GM19240 (cell line): ENCODE measurements at regions not wholly inside any gene's neighbourhood (a gene's known extent, or its start where the extent isn't known, plus 50 kb on each side); places are given as distances from the start of the nearest gene placed in this dataset.

ENCODE experiments used
- DNase-seq: peaks from one replicate; pipeline ENCODE4 v3.0.0; 2011; ENCODE audit warnings: low spot score; ENCODE audit not compliant: insufficient read length

DNA sequence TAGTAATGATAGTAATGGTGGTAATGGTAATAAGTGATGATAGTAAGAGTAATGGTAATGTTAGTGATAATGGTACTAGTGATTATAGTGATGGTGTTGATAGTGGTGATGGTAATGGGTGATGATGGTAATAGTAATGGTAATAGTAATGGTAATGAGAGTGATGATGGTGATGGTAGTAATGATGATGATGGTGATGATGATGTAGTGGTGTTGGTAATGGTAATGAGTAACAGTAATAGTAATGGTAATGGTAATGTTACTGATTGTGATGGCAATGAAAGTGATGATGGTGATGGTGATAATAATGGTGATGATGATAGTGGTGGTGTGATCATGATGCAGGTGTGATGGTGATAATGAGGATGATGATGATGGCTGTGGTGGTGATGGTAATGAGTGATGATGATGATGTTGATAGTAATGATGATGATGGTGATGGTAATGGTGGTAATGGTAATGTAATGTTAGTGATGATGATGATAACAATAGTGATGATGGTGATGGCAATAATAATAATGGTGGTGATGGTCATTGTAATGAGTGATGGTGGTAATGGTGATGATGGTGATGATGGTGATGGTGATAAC is 235.0 kb downstream of the MATN1 start:
- no peak for DNase-seq

DNA sequence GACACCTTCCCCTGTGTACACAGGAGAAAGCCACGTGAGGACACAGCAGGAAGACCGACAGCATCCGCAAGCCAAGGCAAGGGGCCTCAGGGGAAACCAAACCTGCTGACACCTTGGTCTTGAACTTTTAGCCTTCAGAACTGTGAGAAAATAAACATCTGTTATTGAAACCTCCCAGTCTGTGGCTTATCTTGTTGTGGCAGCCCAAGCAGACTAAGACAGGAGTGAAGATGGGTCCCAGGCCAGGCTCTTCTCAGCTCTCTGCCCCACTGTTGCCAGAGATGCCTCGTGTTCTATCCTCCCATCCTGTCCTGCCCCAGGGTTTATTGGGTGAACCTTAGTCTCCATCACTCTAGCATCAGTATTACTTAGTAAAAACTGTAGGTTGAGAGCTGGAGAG is 236.3 kb downstream of the MATN1 start:
- DNase-seq = no peak

DNA sequence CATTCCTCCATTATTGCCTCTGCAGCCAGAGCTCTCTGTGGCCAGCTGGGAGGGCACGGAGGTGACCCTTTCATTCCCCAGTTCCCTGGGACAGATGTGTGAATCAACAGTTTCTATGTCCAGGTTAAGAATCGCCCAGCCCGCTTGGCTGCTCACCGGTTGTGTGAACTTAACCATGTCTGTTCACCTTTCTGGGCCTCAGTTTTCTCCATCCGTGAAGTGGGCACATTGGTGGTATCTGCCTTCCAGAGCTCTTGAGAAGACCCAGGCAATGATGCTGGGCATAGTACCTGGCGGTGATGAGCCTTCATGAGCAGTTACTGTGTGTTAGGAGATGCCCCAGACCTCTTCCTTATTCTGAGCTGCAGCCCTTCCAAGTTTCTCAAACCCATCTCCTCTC is 238.3 kb downstream of the MATN1 start:
- no peak for DNase-seq

DNA sequence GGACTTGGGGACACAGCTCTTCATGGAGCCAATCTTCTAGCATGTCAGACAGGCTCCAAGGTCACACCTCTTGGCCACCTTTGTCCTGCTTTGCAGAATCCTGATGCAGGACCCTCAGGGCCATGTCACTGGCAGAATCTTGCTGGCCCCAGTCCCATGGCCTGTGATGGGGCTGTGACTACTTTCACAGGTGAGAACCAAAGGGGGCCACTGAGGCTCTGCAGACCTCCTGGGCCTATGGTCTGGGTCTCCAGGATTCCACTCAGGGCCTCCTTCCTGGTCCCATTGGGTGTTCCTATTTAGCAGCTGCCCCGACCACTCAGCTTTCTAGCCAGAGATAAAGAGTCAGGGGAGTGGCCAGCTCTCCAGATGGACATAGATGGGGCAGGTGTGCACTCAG is 238.7 kb downstream of the MATN1 start:
- DNase-seq = no peak

DNA sequence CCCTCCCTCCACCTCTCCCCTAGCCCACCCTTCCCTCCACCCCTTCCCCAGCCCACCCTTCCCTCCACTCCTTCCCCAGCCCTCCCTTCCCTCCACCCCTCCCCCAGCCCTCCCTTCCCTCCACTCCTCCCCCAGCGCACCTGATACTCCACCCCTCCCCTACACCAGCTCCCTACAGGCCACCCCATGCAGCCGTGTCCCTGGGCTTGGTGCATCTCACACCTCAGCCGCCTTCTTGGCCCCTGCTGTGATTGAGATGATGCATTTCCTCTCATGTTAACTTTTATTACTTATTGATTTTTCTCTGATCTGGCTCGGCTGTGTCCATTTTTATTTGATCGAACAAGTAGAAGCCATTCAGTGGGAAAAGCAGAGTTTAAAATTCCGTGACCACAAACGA is 243.8 kb downstream of the MATN1 start:
- DNase-seq = no peak

DNA sequence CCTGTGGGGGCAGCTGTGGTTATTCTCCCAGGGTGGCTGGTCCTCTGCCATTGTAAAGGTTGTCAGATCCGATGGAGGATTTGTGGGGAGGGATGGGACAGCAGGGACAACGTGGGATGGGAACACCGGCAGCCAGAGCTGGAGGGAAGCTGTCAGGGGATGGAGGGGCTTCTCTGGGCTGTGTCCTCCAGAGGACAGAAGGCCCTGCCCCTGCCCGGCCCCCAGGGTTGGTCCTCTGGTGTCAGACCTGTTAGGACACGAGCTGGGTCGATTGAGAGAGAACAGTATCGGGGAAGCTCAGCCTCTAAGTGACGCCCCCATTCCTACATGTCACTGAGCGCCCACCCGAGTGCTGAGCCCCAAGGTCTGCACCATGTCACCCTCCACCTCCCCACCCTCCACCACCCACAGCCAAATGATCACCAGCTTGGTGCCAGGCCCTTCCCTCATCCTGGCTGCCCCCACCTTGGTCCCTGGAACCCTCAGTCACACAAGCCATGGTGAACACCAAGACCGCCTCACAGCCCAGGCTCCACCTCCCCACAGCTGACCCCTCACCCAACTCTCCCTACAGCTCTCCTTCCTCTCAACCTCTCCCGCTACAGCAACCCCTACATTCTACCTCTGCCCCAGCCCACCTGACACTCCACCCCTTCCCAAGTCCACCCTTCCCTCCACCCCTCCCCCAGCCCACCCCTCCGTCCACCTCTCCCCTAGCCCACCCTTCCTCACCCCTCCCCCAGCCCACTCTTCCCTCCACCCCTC is 244.4 kb downstream of the MATN1 start:
- DNase-seq = no peak

DNA sequence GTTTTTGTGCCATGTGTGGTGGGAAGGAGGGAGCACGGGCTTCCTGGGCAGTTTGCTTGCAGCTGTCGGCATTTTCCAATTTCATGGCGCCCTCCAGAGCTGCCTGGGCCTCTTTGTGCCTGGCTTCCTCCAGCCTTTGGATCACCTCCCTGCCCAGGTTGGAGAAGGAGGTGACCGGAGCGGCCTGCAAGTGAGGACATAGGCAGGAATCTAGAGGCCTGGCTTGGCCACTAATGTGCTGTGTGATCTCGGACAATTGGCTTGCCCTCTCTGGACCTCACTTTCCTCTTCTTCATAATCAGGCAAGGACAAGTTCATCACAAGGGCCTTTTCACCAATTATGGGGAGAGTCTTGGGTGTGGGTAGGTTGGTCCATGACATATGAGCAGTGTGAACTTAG is 245.1 kb downstream of the MATN1 start:
- no peak for DNase-seq

DNA sequence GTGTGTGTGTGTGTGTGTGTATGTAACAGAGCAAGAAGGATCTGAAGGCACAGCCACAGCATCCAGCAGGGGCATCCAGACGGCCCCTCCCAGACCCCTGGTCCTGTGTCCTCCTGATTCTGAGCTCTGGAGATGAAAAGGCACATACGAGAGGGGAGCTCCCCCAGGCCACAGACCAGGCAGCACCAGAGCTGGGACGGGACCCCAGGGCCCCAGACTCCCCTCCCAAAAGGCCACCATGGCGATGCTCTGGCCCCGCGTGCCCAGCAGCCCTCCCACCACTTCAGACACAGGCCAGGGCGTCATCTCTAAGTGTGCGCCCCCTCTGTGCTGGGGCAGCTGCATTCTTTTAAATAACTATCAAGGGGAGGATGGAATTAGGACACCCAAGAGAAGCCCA is 245.8 kb downstream of the MATN1 start:
- no peak for DNase-seq

DNA sequence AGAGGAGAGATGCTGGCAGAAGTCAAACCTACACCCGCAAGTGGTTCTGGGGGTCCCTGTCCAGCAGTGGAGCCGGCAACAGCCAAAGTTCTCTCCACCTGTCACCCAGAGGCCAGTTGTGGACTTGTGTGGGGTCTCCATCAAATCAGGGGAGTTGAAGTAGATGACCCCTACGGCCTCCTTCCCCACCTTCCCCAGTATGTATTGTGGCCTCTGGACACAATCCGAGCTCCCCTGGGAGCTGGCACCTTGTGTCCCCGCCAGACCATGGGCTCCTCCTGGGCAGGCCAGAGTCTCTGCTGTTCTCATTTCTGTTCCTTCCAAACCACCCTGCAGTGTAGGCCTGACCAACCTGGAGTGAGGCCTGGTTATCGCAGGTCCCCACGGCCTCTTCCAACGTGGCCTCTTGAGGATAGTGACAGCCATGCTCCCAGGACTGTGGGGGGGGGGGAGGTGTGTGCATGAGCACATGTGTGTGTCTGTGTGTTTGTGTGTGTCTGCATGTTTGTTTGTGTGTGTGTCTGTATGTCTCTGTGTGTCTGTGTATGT is 246.4 kb downstream of the MATN1 start:
- DNase-seq = no peak

DNA sequence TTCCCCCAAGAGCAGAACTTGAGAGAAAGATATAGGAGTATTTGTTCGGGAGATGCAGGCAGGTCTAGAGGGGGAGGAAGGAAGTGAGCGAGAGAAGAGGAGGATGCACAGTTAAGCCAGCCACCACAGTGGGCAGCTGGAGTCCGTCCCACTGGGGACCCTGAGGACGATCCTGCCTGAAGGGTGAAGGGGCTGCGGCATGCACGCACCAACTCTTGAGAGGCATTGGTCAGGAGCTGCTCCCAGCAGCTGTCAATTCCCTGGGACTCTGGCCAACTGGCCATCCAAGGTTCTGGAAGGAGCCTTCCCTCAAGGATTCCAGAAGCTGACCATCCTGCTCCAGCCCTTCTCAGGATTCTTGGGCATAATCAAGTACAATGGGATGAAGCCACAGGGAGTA is 246.9 kb downstream of the MATN1 start:
- no peak for DNase-seq

DNA sequence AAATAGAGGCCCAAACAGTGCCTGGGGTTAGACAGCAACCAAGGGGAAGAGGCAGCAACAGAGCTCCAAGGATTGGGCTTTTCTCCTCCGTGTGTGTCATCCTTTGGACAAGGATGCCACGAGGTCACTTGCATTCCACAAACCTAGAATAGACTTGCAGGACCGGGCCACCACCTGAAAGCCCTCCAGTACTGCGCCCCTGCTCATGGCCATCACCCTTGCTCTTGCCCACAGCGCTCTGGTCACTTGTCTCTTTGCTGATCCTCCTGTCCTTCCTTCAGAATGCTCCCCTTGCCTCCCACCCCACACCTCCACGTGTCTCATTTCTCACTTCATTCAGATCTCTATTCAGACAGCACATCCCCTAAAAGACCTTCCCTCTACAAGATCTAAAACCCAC is 247.4 kb downstream of the MATN1 start:
- no peak for DNase-seq

DNA sequence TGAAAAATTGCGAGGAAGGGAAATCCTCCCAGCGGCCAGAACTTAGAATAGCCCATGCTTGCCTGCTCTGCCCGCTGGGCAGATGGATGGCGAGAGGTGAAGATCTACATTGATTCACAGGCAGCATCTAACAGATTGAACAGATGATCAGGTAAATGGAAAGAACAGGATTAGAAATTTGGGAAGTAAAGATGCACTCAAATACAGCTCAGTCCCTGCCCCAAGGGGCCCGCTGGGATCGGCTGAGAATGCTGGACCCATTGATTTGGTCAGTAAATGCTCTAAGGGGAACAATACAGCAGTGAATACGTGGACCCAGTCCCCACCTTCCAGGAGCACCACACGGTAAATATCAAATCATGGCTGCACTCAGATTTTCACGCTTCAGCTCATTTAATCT is 248.2 kb downstream of the MATN1 start:
- DNase-seq = no peak

DNA sequence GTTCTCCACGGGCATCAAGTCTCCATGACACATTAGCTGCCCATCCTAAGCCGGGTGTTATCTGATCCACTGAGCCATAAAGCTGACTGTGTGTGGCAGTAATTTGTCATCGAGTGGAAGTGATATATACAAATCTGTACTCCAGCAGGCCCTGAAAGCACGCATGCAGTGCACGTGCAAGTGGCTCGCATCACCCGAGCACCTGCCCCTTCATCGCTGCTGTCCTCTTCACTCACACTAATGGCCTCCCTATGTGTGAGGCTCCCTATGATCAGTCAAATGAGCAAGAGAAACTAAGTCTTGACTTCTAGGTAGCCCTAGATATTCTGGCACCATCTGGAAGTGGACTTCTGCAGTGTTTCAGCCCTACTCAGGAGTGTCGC is 248.6 kb downstream of the MATN1 start:
- DNase-seq = no peak

DNA sequence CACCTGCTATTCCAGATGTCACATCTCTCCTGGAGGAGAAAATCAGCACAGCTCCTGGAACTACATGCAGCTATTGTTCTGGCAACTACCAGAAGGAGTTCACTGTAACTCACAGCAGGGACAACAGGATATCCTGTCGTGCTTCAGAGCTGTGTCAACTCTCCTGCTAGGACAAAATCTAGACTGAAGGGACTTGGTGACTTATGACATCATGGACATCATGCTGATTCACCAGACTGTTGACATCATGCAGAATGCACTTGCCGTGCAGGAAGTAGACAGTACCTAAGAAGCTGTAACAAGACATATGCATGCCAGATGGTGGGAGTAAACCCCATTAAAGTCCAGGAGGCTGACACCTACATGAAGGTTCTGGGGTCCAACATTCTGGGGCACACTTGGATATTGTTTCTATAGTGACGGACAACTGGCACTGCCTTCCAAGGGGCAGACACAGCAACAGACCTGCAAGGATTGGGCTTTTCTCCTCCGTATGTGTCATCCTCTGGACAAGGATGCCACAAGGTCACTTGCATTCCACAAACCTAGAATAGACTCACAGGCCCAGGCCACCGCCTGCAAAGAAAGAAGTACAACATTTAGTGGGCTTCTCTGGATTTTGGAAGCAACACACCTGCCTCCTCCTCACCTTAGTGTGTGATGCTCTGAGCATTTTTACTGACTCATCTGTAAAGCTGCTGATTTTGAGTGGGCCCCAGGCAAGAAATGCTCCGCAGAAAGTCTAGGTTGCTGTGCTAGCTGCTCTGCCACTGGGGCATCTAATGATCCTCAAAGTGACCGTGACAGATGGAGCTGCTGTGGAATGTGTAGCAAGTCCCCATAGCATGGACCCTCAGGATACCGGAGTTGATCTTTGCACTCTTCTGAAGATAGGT is 249.2 kb downstream of the MATN1 start:
- no peak for DNase-seq

DNA sequence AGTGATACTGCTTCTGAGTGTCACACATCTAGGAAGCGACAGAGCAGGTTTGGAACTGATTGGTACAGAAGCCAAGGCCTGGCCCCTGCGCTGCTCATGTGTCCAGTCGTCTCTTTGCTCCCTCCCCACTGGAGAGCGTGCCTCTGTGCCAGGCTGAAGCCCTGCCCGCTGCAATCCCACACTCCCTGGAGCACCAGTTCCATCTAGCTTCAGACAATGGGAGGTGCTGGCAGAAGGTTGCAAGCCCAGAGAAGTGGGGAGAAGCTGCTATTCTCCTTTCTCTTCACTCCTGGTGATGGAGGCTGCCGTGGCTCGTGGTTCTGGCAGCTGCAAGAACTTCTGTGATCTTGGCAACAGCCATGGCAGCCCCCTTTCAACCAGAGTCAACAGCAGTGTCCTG is 250.9 kb downstream of the MATN1 start:
- no peak for DNase-seq

DNA sequence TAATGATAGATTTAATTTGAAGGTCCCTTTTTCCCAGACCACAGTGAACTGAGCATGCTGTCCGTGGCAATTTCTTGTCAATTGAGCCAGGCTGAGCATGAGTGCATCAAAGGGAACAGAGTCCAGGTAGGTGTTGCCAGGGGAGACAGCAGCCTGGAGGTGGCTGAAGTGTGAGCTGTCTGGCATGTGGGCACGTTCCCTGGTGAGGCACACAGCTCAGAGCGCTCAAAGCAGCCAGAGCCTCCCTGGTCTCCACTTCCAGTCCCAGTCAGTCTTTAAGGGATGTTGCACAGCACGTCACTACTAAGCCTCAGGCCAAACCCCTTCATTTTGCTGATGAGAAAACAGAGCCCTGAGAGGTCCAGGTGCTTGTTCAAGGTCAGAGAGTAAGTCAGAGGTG is 251.4 kb downstream of the MATN1 start:
- DNase-seq = no peak

DNA sequence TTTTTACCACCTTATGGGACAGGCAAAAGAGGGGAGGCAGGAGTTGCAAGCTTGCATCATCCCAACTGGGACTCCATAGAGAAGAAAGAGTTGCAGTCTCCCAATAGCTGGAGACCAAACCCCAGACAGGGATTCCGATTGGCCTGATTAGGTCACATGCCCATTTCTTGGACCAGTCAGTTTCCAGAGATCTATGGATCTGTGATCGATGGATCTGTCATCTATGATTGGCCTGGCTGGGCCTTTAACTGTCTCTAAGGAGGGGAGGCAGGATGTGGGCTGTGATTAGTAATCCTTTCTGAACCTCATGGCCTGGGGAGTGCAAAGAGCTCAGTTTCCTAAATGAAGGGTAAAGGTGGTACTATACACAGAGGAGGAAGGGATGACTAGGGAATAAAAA is 252.1 kb downstream of the MATN1 start:
- DNase-seq = no peak

DNA sequence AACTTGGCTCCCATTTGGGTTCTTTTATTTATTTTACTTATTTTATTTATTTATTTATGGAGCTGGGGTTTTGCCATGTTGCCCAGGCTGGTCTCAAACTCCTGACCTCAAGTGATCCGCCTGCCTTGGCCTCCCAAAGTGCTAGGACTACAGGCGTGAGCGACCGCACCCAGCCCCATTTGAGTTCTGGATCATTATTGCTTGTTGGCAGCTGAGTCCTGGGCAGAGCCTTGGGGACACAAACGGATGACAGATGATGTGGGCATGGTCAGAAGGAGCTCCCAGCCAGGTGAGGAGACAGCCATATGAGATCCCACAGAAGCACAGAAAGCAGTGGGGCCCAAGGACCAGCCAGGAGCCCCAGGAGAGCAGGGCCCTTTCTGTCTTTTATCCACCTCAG is 254.0 kb downstream of the MATN1 start:
- DNase-seq = no peak

DNA sequence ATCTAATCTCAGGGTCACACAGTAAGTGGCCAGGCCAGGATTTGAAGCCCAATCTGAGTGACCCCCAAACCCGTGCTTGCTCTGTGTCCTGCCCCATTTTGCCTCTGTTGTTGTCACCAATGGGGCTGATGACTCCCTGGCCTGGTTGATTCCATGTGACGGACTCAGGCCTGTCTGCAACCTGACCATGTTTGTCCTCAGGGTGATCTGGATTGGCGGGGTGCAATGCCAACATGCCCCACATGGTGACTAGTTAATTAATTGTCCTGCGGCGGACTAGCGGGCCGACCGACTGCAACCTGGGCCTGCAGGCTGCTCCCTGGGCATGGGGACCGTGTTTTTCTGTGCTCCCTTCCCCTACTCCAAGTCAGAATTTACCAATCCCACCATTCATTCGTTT is 256.3 kb downstream of the MATN1 start:
- no peak for DNase-seq

DNA sequence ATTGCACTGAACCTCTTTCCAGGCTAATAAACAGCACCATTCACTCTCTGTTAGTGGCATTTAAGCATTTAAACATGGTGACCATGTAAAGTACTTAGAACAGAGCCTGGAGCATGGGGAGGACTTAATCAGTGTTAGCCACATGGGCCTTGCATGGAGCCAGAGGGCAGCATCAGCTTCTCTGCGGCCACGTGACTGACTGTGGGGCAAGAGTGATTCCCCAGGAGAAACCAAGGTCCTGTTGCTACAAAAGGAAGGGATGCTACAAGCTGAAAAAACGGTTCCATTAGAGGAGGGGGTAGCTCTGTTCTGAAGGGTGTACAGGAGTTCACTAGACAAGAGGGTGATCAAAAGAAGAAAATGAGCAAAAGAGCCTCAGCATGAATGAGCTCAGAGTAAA is 256.8 kb downstream of the MATN1 start:
- no peak for DNase-seq

DNA sequence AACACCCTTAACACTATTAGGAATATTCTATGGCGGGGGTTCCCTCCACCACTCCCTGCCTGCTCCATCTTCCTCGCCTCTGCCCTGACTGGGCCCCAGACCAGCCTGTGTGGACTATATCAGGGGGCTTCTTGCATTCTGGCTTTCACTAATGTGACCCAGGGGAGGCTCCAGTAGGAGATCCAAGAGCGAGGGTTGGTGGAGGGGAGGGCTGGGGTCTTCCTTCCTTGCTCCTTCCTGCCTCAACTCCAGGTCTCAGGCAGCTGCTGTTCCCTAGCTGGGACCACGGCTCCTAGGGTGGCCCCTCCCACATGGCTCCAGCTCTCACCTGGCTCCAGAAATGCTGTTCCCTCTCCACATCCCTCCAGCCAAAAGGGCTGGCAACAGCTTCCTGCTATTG is 257.4 kb downstream of the MATN1 start:
- no peak for DNase-seq

DNA sequence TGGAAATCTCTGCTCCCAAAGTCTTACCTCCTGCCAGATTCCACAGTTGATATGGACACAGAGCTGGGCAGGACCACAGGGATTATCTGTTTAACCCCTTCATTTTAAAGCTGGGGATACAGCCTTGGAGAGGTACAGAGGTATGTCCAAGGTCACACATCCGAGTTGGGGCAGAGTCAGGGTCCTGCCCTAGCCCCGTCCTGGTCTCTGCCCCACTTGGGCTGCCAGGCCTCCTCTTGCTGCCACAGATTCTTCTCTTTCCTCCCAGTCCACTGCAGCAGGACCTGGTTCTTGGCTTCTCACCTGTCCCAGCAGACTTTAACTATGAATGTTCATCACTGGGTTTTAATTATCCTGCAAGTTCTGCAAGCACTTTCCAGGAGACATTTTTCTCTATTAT is 258.3 kb downstream of the MATN1 start:
- DNase-seq = no peak
